C4-2B (cell line): ENCODE measurements at regions not wholly inside any gene's neighbourhood (a gene's known extent, or its start where the extent isn't known, plus 50 kb on each side); places are given as distances from the start of the nearest gene placed in this dataset.

Source experiments
- H3K27ac ChIP-seq: fragments of 450-650 bp; 2 replicates; pipeline ENCODE4 v1.5.1; 2017
- ZFX ChIP-seq: fragments of 450-650 bp; IDR thresholded peaks from 2 replicates; pipeline ENCODE4 v1.6.1; 2017
- TF ChIP-seq, protein P1 (sequence below): fragments of 450-650 bp; conservative IDR thresholded peaks from 2 replicates; pipeline ENCODE4 v1.5.1; 2017; ENCODE audit warnings: mild to moderate bottlenecking

DNA sequence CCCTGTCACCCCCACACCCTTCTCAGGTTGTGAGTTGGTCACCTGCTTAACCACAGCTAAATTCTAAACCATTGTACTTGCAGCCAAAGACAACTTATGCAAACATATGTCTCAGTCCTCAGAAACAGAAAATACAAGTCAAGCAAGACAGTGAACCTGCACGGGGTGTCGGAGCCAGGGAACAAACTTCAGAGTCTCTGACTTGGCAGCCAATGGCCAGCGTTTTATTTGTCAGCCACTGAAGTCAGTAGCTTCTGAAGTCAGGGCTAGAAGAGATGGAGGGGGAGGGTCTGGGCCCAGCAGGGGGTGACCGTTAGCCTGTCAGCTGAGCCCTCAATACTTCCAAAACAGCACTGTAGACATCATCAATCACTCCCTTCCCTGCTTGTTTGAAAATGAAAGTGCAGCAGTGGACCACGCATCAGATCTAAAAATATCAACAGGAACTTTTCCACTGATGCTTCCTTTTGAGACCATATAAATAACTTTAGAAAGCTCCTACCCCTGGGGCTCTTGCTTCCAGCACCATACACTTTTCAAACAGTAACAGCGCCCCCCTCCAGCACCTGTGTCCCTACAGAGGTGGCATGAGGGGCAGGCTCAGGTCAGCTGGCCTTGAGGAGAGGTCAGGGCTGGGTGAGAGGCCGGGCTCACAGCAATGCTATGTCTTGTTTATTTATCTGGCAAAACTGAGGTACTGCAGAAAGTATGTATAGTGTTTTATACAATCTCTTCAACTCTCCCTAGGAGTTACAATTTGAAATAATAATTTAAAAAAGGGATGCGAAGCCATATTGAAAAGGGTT is 142.5 kb downstream of the ACER2 start:
- TF ChIP-seq, protein P1, sequence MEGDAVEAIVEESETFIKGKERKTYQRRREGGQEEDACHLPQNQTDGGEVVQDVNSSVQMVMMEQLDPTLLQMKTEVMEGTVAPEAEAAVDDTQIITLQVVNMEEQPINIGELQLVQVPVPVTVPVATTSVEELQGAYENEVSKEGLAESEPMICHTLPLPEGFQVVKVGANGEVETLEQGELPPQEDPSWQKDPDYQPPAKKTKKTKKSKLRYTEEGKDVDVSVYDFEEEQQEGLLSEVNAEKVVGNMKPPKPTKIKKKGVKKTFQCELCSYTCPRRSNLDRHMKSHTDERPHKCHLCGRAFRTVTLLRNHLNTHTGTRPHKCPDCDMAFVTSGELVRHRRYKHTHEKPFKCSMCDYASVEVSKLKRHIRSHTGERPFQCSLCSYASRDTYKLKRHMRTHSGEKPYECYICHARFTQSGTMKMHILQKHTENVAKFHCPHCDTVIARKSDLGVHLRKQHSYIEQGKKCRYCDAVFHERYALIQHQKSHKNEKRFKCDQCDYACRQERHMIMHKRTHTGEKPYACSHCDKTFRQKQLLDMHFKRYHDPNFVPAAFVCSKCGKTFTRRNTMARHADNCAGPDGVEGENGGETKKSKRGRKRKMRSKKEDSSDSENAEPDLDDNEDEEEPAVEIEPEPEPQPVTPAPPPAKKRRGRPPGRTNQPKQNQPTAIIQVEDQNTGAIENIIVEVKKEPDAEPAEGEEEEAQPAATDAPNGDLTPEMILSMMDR, result peak; percentile 14
- no peak for TF ChIP-seq ZFX
- no peak overlapping the region; the same call in 1 of the 2 replicates for H3K27ac ChIP-seq

DNA sequence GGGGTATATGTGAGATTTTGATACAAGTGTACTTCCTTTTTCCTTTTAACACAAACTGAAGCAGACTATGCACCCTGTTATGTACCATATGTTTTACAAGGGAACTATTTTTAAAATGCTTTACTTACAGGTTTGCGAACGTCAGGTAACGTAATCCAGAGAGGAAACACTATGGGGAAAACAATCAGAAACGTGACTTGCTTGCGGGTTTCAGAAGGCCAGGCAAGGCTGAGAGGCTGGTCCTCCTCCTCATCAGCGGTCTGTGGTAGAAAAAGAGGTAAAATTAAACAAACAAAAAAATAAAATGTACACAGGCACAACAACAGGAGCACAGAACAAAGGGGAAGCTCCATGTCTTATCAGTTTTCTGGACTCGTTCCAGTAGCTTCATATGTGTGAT is 141.2 kb downstream of the ACER2 start:
- H3K27ac ChIP-seq, result no peak overlapping the region
- TF ChIP-seq ZFX, result no peak
- TF ChIP-seq, protein P1, result no peak

DNA sequence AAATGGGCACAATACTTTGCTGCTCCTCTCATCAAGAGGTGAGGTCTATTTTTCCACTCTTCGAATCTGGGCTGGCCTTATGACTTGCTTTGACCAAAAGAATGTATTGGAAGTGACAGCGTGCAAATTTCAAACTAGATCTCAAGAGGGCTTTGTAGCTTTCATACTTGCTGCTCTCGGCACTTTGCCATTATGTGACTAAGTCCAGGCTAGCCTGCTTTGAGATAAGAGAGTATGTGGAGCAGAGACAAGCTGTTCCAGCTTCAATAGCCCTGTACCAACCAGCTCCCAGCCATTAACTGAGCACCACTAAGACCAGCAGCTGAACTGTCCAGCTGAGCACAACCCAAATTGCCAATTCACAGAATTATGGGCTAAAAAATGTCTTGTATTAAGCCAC is 124.6 kb downstream of the ACER2 start:
- no peak overlapping the region for H3K27ac ChIP-seq
- no peak for TF ChIP-seq ZFX
- TF ChIP-seq, protein P1, result no peak

DNA sequence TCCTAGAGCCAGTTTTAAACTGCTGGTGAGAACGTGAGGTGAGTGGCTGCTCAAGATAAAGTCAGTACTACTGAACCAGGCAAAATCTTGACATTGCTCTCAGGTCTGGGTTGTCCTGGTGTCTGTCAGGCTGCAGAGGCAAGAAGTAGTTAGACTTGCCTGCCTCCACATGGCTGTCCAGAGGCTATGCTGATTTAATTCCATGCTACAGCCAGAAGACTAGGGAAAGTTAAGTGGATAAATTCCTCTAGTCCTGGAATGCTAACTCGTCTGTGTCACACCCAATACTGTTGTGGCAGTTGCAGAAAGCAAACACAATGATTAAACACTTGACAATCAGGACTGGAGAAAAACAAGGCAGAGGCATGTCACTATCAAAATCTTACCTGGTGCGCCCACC is 118.9 kb downstream of the ACER2 start:
- TF ChIP-seq, protein P1, result no peak
- no peak for TF ChIP-seq ZFX
- H3K27ac ChIP-seq, result no peak overlapping the region

DNA sequence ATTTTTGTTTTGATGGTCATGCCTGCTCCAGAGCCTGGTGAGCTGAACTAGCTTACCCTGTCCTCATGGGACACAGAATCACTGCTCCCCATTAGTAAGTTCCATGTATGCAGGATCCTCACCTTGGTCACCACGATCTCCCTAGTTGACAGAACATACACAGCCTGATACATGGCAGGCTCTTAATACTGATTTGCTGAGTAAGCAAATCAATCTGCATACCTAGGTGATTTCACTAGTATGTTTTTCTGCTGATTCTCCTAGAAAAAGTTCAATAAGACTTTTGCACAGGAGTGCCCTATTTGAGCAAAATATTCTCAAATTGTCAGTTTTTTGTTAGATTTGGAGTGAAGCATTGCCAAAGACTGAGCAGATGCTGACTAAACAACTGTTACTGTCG is 113.7 kb downstream of the ACER2 start:
- TF ChIP-seq, protein P1, result no peak
- TF ChIP-seq ZFX, result no peak

DNA sequence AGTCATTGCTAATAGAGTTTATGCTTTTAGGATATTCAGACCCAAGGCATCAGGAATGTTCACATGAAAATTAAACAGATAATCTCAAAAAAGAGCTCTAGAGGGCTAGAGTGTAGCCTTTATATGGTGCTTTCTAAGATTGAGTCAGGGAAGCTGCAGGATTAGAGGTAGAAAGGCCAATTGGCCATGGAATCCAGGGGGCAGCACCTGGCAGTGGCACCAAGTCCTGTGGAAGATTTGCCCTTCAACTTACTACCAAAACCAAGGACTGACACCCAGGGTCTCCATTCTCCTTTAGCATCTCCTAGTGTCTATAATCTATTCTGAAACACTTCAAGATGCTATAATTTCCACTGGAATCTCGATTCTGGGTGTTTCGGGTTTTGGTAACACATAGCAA is 112.4 kb downstream of the ACER2 start:
- H3K27ac ChIP-seq, result no peak overlapping the region
- no peak for TF ChIP-seq ZFX
- TF ChIP-seq, protein P1, result no peak

More for the DNA sequence above, 113.7 kb downstream of the ACER2 start:
- no peak overlapping the region for H3K27ac ChIP-seq

DNA sequence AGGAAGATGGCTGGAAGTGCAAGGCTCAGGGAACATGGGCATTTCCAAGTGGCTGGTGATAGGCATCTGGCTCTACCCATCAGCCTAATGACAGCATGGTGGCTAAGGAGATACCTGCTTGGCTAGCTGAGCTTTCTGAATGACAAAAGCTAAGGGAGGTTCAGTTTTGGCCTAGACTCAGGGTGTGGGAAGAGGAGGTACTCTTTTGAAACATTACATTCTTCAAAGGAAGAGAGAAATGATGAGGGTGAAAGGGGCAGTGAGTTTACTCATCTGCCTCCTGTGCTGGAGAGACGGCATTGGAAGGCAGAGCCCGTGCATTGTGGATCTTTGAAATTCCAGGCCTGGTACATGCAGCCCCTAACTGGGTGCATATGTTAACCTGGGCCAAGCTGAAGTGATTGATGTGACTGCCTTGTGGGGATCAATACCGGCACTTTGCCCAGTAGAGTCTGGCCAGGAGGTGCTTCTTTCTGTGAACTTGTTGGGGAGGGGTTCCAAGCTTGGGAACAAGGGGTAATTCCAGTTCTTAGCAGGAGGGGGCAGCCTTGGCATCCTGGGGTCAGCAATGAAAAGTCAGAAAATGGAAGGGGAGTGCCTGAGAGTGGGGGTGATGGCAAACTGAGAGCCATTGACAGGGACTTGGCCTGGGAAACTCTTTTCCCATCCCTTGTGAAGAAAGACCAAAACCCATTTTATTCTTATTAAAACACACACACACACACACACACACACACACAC is 108.6 kb downstream of the ACER2 start:
- TF ChIP-seq, protein P1, result peak; percentile 77
- TF ChIP-seq ZFX, result no peak
- H3K27ac ChIP-seq, result no peak overlapping the region
